H9 (cell line): ENCODE measurements at regions not wholly inside any gene's neighbourhood (a gene's known extent, or its start where the extent isn't known, plus 50 kb on each side); places are given as distances from the start of the nearest gene placed in this dataset.

Source experiments
- DNase-seq: peaks from one replicate; pipeline ENCODE4 v3.0.0-alpha.2; 2017
- H2AFZ ChIP-seq: one replicate; pipeline ENCODE4 v1.6.1; 2013; ENCODE audit warnings: mild to moderate bottlenecking, low read length, control low read depth, moderate library complexity
- H2AK5ac ChIP-seq: 2 replicates; pipeline ENCODE4 v1.6.1; 2013; ENCODE audit warnings: low read length, control low read depth, mixed read lengths; ENCODE audit not compliant: insufficient read length
- H2BK120ac ChIP-seq: one replicate; pipeline ENCODE4 v1.6.1; 2013; ENCODE audit warnings: low read depth, mild to moderate bottlenecking, low read length, control low read depth, inconsistent platforms; ENCODE audit not compliant: poor library complexity, severe bottlenecking
- H2BK12ac ChIP-seq: 2 replicates; pipeline ENCODE4 v1.6.1; 2013; ENCODE audit warnings: low read length, control low read depth, mixed read lengths, low read depth; ENCODE audit not compliant: insufficient read length
- H2BK15ac ChIP-seq: 2 replicates; pipeline ENCODE4 v1.6.1; 2013; ENCODE audit warnings: low read depth, low read length, control low read depth
- H2BK20ac ChIP-seq: one replicate; pipeline ENCODE4 v1.6.1; 2013; ENCODE audit warnings: low read depth, mild to moderate bottlenecking, low read length, control low read depth, inconsistent platforms; ENCODE audit not compliant: poor library complexity, severe bottlenecking
- H2BK5ac ChIP-seq: 2 replicates; pipeline ENCODE4 v1.6.1; 2013; ENCODE audit warnings: low read length, control low read depth, mixed read lengths; ENCODE audit not compliant: insufficient read length
- H3K14ac ChIP-seq: 2 replicates; pipeline ENCODE4 v1.6.1; 2013; ENCODE audit warnings: low read length, control low read depth; ENCODE audit not compliant: insufficient read depth
- H3K18ac ChIP-seq: 2 replicates; pipeline ENCODE4 v1.6.1; 2013; ENCODE audit warnings: low read depth, mild to moderate bottlenecking, mixed read lengths, low read length, control low read depth; ENCODE audit not compliant: insufficient read length
- H3K23ac ChIP-seq: 2 replicates; pipeline ENCODE4 v1.6.1; 2013; ENCODE audit warnings: low read length, control low read depth, mixed read lengths, low read depth; ENCODE audit not compliant: insufficient read length
- H3K23me2 ChIP-seq: 2 replicates; pipeline ENCODE4 v1.6.1; 2013; ENCODE audit warnings: low read depth, mild to moderate bottlenecking, mixed read lengths, low read length, control low read depth; ENCODE audit not compliant: insufficient read length, poor library complexity, severe bottlenecking
- H3K27ac ChIP-seq: 2 replicates; pipeline ENCODE4 v1.5.1; 2013; ENCODE audit warnings: low read length, control low read depth, mixed read lengths, low read depth; ENCODE audit not compliant: insufficient read length
- H3K27me3 ChIP-seq: 2 replicates; pipeline ENCODE4 v1.6.1; 2013; ENCODE audit warnings: low read length, control low read depth, inconsistent platforms; ENCODE audit not compliant: insufficient read depth
- H3K4ac ChIP-seq: 2 replicates; pipeline ENCODE4 v1.6.1; 2013; ENCODE audit warnings: low read depth, mild to moderate bottlenecking, control low read depth, inconsistent platforms, low read length, moderate library complexity
- H3K4me1 ChIP-seq: 2 replicates; pipeline ENCODE4 v1.6.1; 2013; ENCODE audit warnings: low read length, control low read depth, inconsistent platforms; ENCODE audit not compliant: insufficient read depth
- H3K4me2 ChIP-seq: 2 replicates; pipeline ENCODE4 v1.6.1; 2013; ENCODE audit warnings: low read length, control low read depth, mixed read lengths; ENCODE audit not compliant: insufficient read length, insufficient read depth
- H3K56ac ChIP-seq: 2 replicates; pipeline ENCODE4 v1.6.1; 2013; ENCODE audit warnings: low read depth, mild to moderate bottlenecking, mixed read lengths, low read length, control low read depth; ENCODE audit not compliant: insufficient read length
- H3K79me1 ChIP-seq: 2 replicates; pipeline ENCODE4 v1.6.1; 2013; ENCODE audit warnings: low read depth, mild to moderate bottlenecking, moderate library complexity, low read length, control low read depth, inconsistent platforms; ENCODE audit not compliant: insufficient read depth, poor library complexity, severe bottlenecking
- H3K79me2 ChIP-seq: 2 replicates; pipeline ENCODE4 v1.6.1; 2013; ENCODE audit warnings: low read length, control low read depth, inconsistent platforms; ENCODE audit not compliant: insufficient read depth
- H3K9ac ChIP-seq: 2 replicates; pipeline ENCODE4 v1.6.1; 2013; ENCODE audit warnings: low read length, control low read depth, mixed read lengths; ENCODE audit not compliant: insufficient read length; ENCODE audit errors: extremely low read depth
- H3K9me3 ChIP-seq: one replicate; pipeline ENCODE4 v1.6.1; 2013; ENCODE audit warnings: low read depth, low read length, inconsistent platforms; ENCODE audit not compliant: control insufficient read depth
- H3T11ph ChIP-seq: one replicate; pipeline ENCODE4 v1.6.1; 2013; ENCODE audit warnings: mild to moderate bottlenecking, low read length, control low read depth, inconsistent platforms
- H4K20me1 ChIP-seq: one replicate; pipeline ENCODE4 v1.6.1; 2013; ENCODE audit not compliant: control insufficient read depth, insufficient read length, insufficient read depth
- H4K5ac ChIP-seq: 2 replicates; pipeline ENCODE4 v1.6.1; 2013; ENCODE audit warnings: low read depth, mild to moderate bottlenecking, mixed read lengths, low read length, control low read depth; ENCODE audit not compliant: insufficient read length
- H4K8ac ChIP-seq: replicated peaks from 2 replicates; pipeline ENCODE4 v1.6.1; 2013; ENCODE audit warnings: low read length, control low read depth, mixed read lengths, low read depth; ENCODE audit not compliant: insufficient read length
- H4K91ac ChIP-seq: 2 replicates; pipeline ENCODE4 v1.6.1; 2013; ENCODE audit warnings: low read depth, mild to moderate bottlenecking, moderate library complexity, mixed read lengths, low read length, control low read depth; ENCODE audit not compliant: insufficient read length
- H3K27ac Mint-ChIP-seq, 3 experiments: 2 replicates in 2 of 3; 3 replicates in 1 of 3; pipeline ENCODE4 v1.8.0; 2020 to 2021; ENCODE audit warnings: mixed read lengths in 3 of 3, mild to moderate bottlenecking in 1 of 3, moderate library complexity in 1 of 3
- H3K27me3 Mint-ChIP-seq: 2 replicates; pipeline ENCODE4 v1.8.0; 2021; ENCODE audit warnings: low read depth, mild to moderate bottlenecking, moderate library complexity, mixed read lengths
- H3K36me3 Mint-ChIP-seq, 3 experiments: 2 replicates in 2 of 3; 3 replicates in 1 of 3; pipeline ENCODE4 v1.8.0; 2020 to 2021; ENCODE audit warnings: low read depth in 3 of 3, mixed read lengths in 3 of 3; ENCODE audit not compliant: insufficient read depth in 1 of 3
- H3K4me1 Mint-ChIP-seq, 2 experiments: 2 replicates each; pipeline ENCODE4 v1.8.0; 2020; ENCODE audit warnings: mixed read lengths in 2 of 2
- H3K4me3 Mint-ChIP-seq, 2 experiments: 2 replicates in 1 of 2; 3 replicates in 1 of 2; pipeline ENCODE4 v1.8.0; 2020 to 2021; ENCODE audit warnings: mild to moderate bottlenecking in 2 of 2, mixed read lengths in 2 of 2, moderate library complexity in 1 of 2
- H3K9me3 Mint-ChIP-seq, 2 experiments: 2 replicates in 1 of 2; 3 replicates in 1 of 2; pipeline ENCODE4 v1.8.0; 2020; ENCODE audit warnings: mild to moderate bottlenecking in 2 of 2, mixed read lengths in 2 of 2, moderate library complexity in 1 of 2
- CTCF ChIP-seq: fragments of 200-600 bp; sonication (generic); conservative IDR thresholded peaks from 3 replicates; pipeline ENCODE4 v1.8.0; 2021; ENCODE audit warnings: antibody characterized with exemption, mild to moderate bottlenecking
- WGBS: extraction: QIAGEN DNeasy Blood & Tissue Kit; methylation state at CpG from one replicate; pipeline ENCODE4 v1.1.7; 2013; ENCODE audit warnings: missing lambda C conversion rate, low lambda C conversion rate, mixed read lengths; ENCODE audit not compliant: insufficient read length; ENCODE audit errors: extremely low coverage; 5-methylcytosine and 5-hydroxymethylcytosine counted together

GRCh38 chr1:178649582-178650350 lies 75.3 kb upstream of the RALGPS2 start:
- no peak for DNase-seq
- Histone ChIP-seq H2BK20ac (no peak overlapping the region), H4K5ac (no peak overlapping the region), H3K18ac (no peak overlapping the region), H3K79me1 (no peaks in the 10 kb centered on the region), H3K4me2 (no peak overlapping the region), H3K23me2 (no peaks in the 10 kb centered on the region), H2BK120ac (no peak overlapping the region), H2BK5ac (no peak overlapping the region), H3T11ph (no peak overlapping the region), H3K9ac (no peak overlapping the region), H3K9me3 (no peaks in the 10 kb centered on the region), H3K27ac (no peak overlapping the region), H3K23ac (no peak overlapping the region), H3K56ac (no peak overlapping the region), H2BK15ac (no peak overlapping the region), H3K4me1 (peaks cover 2% of the 10 kb centered on the region; the same call in 1 of the 2 replicates), H3K27me3 (no peaks in the 10 kb centered on the region; the same call in 1 of the 2 replicates), H3K4ac (no peak overlapping the region), H3K79me2 (no peaks in the 10 kb centered on the region), H2BK12ac (no peak overlapping the region), H4K91ac (no peak overlapping the region), H3K14ac (no peak overlapping the region), H4K8ac (no peak overlapping the region), H2AFZ (no peak overlapping the region), H4K20me1 (peaks cover 2% of the 10 kb centered on the region), H2AK5ac (no peak overlapping the region)
- H3K4me3 Mint-ChIP-seq: no peak overlapping the region
- H3K27me3 Mint-ChIP-seq: no peaks in the 10 kb centered on the region; the same call in none of the 2 replicates
- H3K27ac Mint-ChIP-seq: no peak overlapping the region
- no peaks in the 10 kb centered on the region for H3K9me3 Mint-ChIP-seq
- peaks cover 17 to 20% of the 10 kb centered on the region in 2 experiments for H3K4me1 Mint-ChIP-seq
- no peaks in the 10 kb centered on the region for H3K36me3 Mint-ChIP-seq
- no peak for TF ChIP-seq CTCF
- no CpG with 5 or more reads among the region's 8 CpGs for WGBS
